Forelimb muscle (tissue), 1 donor: ENCODE measurements at regions not wholly inside any gene's neighbourhood (a gene's known extent, or its start where the extent isn't known, plus 50 kb on each side); places are given as distances from the start of the nearest gene placed in this dataset.

Source experiments
- DNase-seq: peaks from one replicate; pipeline ENCODE4 v3.0.0-alpha.2; 2013; ENCODE audit warnings: low read depth

- DNase-seq = no peak
These were observed 138.5 kb upstream of the LGALSL start for GRCh38 chr2:64315291-64315960.

GRCh38 chr2:64317707-64318475 is 136.1 kb upstream of the LGALSL start:
- DNase-seq = no peak

GRCh38 chr2:64318476-64318748 is 135.6 kb upstream of the LGALSL start:
- no peak for DNase-seq

- no peak for DNase-seq
These were observed 134.1 kb upstream of the LGALSL start for GRCh38 chr2:64319896-64320295.

- no peak for DNase-seq
These were observed 131.5 kb upstream of the LGALSL start for GRCh38 chr2:64322433-64322832.

- no peak for DNase-seq
These were observed 130.8 kb upstream of the LGALSL start for GRCh38 chr2:64323197-64323596.

GRCh38 chr2:64324746-64325410 is 129.1 kb upstream of the LGALSL start:
- DNase-seq = no peak

- no peak for DNase-seq
These were observed 128.5 kb upstream of the LGALSL start for GRCh38 chr2:64325477-64325851.

GRCh38 chr2:64325852-64326577 is 127.9 kb upstream of the LGALSL start:
- no peak for DNase-seq

- DNase-seq = no peak
These were observed 127.3 kb upstream of the LGALSL start for GRCh38 chr2:64326578-64327050.

GRCh38 chr2:64327129-64327509 is 126.8 kb upstream of the LGALSL start:
- no peak for DNase-seq

GRCh38 chr2:64327510-64328414 is 126.2 kb upstream of the LGALSL start:
- no peak for DNase-seq

GRCh38 chr2:64328415-64328722 is 125.6 kb upstream of the LGALSL start:
- no peak for DNase-seq

GRCh38 chr2:64328756-64329155 is 125.2 kb upstream of the LGALSL start:
- DNase-seq = no peak

GRCh38 chr2:64329848-64330247 is 124.1 kb upstream of the LGALSL start:
- DNase-seq = no peak

GRCh38 chr2:64330281-64331113 is 123.5 kb upstream of the LGALSL start:
- peak; percentile 91 for DNase-seq

- DNase-seq = no peak
These were observed 122.8 kb upstream of the LGALSL start for GRCh38 chr2:64331114-64331645.

- no peak for DNase-seq
These were observed 121.9 kb upstream of the LGALSL start for GRCh38 chr2:64331849-64332699.

GRCh38 chr2:64336171-64336570 is 117.8 kb upstream of the LGALSL start:
- DNase-seq = no peak
